Activated effector memory CD4-positive, alpha-beta T cell treated with Interleukin-2 at 50 U/mL for 16 hours (primary cell): ENCODE measurements at regions not wholly inside any gene's neighbourhood (a gene's known extent, or its start where the extent isn't known, plus 50 kb on each side); places are given as distances from the start of the nearest gene placed in this dataset.
"Not testable (repeated sequence)": the region's sequence is repeated elsewhere in the genome, so short reads cannot be mapped to it uniquely, and the experiment has no call there.

ENCODE experiments used
- DNase-seq: peaks from one replicate; pipeline ENCODE4 v3.0.0-alpha.2; 2020

DNA sequence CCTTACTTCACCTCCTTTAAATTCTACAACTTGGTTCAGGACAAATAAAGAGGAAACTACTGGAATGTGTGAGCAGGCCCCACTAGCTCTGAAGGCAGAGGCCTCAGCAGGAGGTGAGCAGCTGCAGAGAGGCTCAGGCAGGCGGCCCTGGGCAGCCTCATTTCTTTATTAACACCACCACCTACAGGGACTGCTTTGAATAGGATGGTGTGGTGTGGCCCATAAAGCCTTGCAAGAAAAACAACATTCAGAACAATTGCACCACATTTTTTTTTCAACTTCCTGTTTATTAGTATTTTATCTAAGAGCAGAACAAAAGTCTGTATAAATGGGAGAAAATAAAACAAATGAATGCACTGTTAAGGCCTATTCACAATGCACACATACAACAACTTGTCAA, 333.7 kb downstream of the BCL2L11 start:
- not testable (repeated sequence) for DNase-seq

DNA sequence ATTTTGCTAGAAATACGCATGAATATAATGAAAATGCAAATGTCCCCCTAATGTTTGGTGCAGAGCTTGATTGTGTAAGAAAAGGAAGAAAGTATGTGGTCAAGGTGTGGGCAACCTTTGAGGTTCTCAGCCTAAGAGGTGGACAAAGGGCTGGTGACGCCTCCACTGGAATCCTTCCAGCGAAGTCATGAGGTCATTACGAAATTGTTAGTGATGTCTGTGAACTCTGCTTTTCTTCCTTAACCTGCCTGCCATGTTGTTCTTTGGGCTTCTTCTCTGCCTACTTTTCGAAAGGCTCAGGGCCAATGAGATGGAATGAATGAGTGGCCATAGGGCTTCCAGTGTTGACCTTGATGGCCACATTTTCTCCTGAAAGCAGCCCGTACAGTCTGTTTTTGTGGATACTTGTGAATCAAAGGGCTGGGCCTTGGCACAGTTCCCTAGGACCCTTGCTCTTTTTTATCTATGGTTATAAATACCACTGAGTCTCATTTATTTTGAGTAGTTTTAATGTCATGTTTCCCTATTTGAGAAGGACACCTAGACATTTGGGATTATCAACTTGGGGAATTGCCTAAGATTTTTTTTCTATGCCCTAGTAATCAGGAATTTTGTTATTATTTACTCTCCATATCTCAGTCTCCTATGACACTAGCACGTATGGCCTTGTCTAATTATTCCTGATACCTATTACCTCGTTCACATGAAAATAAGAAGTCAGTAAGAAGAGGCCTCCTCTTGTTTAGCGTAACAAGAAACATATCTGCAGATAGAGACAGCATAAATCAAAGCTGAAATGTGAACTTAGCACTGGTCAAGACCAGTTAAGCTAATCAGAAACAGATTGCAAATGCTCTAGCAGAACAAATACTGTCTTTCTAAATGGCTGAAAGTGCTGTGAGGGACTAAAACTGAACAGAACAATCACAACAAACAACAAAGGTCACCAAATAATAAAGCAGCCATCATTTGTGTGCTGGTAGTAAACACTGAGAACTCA, 334.6 kb downstream of the BCL2L11 start:
- DNase-seq: not testable (repeated sequence)

DNA sequence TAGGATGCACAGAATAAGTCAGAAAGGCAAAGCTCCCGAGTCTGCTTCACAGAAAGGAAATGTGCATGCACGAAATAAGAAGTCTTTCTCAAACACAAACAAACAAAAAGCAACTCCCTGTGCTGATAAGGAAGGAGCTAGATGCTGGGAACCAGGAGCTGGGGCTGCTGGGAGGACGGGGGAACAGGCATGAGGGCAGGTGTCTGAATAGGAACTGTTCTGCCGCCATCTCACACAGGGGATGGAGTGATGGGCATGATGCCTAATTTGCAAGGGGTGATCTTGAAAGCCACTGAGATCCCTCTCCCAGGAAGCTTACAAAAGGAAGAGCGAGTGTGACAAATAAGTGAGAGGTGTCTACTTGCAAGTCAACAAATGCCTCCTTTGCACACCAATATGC, 336.5 kb downstream of the BCL2L11 start:
- DNase-seq: not testable (repeated sequence)

DNA sequence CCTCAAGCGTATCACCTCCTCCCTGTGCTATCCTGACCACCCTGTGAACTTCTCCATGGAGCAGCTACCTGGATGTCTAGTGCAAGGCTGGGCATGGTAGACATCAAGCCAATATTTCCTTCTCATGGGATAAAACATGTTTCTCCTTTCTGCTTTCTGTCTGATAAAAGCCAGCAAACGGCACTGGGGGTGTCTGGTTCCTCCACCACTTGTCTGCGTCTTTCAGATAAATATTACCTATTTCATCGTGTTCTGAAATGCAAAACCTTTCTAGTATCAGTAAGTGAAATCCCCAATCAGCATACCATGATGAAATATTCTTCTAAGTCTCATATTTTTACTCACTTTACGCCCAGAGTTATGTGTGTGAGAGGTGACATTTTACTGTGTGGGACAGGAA, 340.2 kb downstream of the BCL2L11 start:
- not testable (repeated sequence) for DNase-seq

- DNase-seq: not testable (repeated sequence)
Measured at GRCh38 chr2:111461831-111462230, 341.1 kb downstream of the BCL2L11 start.

DNA sequence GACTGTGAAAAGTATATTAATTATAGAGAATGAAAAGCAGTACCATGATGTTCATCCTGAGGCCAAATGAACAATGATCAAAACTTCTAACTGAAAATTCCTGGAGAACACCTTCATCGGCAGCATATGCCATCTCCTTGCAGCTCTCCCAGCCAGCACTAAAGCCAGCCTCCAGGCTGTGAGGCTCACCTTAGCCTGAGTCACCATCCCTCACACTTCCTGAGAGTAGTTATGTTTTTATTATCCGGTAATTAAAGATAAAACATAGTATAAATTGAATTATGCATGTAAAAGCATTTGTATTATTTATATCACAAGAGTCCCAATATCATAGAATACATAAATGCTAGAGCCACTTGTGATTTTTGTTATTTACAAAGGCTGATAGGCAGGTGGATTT, 341.9 kb downstream of the BCL2L11 start:
- DNase-seq: not testable (repeated sequence)

- not testable (repeated sequence) for DNase-seq
Measured at GRCh38 chr2:111463238-111463848, 342.6 kb downstream of the BCL2L11 start.

GRCh38 chr2:111463956-111464355, 343.2 kb downstream of the BCL2L11 start:
- not testable (repeated sequence) for DNase-seq

DNA sequence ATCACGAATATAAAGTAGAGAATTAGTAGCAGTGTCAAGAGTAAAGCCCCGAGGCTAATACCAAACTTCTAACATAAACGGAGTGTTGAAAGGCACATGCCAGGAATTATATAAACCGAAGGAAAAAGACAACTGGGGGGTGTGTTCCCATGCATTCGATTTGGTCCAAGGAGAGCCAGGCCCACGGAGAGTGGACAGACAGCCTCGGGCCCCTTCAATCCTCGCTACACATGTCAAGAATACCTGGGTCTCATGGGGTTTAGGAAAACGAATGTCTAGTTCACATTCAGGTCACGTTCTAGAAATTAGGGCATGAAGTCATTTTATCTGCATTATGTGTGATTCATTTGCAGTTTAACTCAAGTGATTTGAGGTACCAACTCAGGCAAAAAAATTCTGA, 343.7 kb downstream of the BCL2L11 start:
- DNase-seq: not testable (repeated sequence)

DNA sequence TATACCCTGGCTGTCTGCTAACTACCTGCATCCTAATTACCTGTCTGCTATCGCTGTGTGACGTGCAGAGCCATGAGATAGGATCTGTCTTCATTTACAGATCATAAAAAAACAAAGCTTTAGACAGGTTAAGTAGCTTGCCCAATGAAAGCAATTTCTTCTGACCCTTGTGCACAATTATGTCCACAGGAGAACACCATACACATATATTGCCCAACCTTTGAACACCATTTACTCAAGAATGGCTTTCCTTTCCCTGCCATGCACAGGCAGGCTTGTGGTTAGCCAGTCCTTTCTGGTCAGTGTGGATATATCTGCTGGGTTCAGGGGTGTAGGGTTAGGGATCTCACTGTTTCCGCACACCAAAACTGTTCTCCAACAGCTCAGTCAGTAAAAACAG, 344.8 kb downstream of the BCL2L11 start:
- not testable (repeated sequence) for DNase-seq

DNA sequence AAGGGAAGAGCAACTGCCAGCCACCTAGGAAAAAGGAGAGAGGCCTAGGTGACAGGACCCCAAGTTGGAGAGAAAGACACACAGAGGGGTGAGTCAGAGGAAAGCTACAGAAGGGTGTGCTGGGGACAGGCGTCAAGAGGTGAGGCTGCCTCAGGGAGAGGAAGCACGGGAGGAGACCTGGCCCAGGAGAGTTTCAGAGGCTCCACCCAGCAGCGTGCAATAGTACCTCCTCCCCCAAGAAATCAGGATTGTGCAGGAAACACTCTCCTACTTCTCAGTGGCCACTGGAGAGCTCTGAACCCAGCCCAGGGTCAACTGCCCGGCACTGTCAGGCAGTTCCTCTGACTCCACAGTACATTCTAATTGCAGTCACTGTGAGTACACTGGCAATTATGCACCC, 346.0 kb downstream of the BCL2L11 start:
- DNase-seq: not testable (repeated sequence)

- DNase-seq: not testable (repeated sequence)
Measured at GRCh38 chr2:111470924-111471323, 350.2 kb downstream of the BCL2L11 start.

DNA sequence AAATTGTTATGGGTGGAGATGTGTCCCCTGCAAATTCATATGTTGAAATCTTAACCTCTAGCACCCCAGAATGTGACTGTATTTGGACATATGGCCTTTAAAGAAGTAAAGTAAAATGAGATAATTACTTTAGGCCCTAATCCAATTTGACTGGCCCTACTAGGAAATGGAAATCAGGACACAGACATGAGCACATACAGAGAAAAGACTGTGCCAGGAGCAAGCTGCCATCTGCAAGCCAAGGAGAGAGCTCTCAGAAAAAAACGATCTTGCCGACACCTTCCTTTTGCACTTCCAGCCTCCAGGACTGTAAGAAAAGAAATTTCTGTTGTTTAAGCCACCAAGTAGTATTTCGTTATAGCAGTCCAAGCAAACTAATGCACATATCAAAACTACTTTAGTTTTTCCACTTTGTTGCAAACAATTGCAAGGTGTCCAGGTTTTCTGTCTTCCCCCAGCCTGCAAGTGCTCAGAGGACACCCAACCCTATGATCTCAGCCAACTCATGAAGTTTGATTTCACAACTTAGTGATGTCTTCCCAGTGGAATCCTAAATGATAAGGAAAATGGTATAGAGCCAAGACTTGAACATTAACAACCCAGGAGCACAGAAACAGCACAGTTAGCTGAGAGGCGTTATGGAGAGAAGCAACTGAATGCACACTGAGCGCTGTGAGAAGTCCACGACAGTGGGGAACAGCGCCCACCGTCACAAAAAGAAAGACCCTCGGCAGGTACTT, 351.2 kb downstream of the BCL2L11 start:
- not testable (repeated sequence) for DNase-seq

GRCh38 chr2:111472844-111473403, 352.2 kb downstream of the BCL2L11 start:
- DNase-seq: not testable (repeated sequence)

DNA sequence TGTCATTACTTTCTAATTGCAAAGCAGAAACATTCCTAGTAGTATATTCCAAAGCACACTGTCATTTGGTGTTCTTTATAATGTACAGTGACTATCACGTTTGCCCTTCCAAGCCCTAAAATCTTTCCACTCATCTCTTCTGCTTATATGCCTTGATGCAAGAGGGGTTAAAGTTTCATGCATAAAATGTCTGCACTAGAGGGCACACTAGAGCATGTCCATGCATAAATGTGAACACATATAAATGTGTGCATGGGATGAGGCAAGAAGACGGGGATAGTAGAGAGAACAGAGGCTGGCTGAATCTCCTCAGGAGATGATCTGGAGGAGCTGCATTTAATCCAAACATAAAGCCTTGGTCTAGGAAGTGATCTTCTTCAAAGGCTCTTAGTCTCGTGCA, 352.8 kb downstream of the BCL2L11 start:
- not testable (repeated sequence) for DNase-seq

GRCh38 chr2:111474198-111474705, 353.5 kb downstream of the BCL2L11 start:
- not testable (repeated sequence) for DNase-seq

- not testable (repeated sequence) for DNase-seq
Measured at GRCh38 chr2:111478335-111478734, 357.6 kb downstream of the BCL2L11 start.

GRCh38 chr2:111478871-111479318, 358.2 kb downstream of the BCL2L11 start:
- DNase-seq: not testable (repeated sequence)

DNA sequence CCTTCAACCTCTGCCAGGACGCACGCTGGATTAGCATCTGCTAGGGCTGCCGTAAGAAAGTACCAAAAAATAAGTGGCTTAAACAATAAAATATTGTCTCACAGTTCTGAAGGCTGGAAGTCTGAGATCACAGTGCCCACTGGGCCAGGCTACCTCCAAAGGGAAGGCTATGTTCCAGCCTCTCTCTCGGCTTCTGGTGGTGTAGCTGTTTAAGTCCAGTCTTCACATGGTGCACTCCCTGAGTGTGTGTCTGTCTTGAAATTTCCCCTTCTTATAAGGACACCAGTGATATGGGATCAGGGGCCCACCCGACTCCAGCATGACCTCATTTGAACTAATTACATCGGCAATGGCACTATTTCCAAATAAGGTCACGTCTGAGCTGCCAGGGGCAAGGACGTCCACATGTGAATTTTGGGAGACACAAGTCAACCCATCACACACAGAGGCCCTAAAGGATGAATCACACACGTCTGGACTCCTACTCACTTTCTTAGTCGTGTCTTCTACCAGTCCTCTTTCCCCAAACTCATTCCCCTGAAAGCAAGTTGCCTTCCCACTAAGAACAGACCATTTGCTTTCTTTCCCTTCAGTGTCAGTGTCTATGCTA, 359.4 kb downstream of the BCL2L11 start:
- not testable (repeated sequence) for DNase-seq

GRCh38 chr2:111480633-111481032, 359.9 kb downstream of the BCL2L11 start:
- not testable (repeated sequence) for DNase-seq

DNA sequence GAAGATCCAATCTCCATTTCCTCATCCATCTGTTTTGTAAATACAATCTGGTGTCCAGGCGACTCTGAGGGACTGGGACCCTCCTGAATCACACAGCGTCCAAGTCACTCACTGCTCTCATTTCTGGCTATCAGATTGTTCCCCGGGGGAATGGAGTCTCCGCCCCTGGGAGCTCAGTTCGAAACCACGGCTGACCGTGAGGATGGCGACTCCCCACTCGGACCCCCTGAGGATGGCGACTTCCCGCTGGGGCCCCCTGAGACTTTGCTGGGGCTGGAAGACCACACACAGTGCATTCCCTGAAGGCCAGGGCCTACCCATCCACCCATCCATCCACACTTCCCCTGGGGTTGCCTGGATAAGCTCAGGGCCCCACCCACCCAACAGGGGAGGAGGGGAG, 360.5 kb downstream of the BCL2L11 start:
- DNase-seq: not testable (repeated sequence)
